ENCODE measurements at regions not wholly inside any gene's neighbourhood (a gene's known extent, or its start where the extent isn't known, plus 50 kb on each side); places are given as distances from the start of the nearest gene placed in this dataset.

DNA sequence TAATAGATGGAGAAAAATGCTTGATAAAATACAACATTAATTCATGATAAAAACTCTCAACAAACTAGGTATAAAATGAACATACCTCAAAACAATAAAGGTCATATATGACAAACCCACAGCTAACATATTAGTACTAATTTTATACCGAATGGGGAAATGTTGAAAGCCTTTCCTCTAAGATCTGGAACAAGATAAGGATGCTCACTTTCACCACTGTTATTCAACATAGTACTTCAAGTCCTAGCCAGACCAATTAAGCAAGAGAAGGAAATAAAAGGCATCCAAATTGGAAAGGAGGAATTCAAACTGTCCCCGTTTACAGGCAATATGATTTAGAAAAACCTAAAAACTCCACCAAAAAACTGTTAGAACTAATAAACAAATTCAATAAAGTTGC, 61.5 kb upstream of the CTIF start:
- TF ChIP-seq YY1 (IDR thresholded peaks at IDR 0.05; ENCODE audit: insufficient read depth, insufficient read length) (no peak), SUZ12 (IDR thresholded peaks at IDR 0.05; ENCODE audit: extremely low read depth, insufficient read depth, insufficient read length) (no peak)
